HG03196 (cell line): ENCODE measurements at regions not wholly inside any gene's neighbourhood (a gene's known extent, or its start where the extent isn't known, plus 50 kb on each side); places are given as distances from the start of the nearest gene placed in this dataset.
"Not testable (repeated sequence)": the region's sequence is repeated elsewhere in the genome, so short reads cannot be mapped to it uniquely, and the experiment has no call there.

Source experiments
- ATAC-seq: cut with Tn5 transposase; IDR thresholded peaks from one replicate; pipeline ENCODE4 v1.9.1; 2021; ENCODE audit not compliant: unreplicated experiment

DNA sequence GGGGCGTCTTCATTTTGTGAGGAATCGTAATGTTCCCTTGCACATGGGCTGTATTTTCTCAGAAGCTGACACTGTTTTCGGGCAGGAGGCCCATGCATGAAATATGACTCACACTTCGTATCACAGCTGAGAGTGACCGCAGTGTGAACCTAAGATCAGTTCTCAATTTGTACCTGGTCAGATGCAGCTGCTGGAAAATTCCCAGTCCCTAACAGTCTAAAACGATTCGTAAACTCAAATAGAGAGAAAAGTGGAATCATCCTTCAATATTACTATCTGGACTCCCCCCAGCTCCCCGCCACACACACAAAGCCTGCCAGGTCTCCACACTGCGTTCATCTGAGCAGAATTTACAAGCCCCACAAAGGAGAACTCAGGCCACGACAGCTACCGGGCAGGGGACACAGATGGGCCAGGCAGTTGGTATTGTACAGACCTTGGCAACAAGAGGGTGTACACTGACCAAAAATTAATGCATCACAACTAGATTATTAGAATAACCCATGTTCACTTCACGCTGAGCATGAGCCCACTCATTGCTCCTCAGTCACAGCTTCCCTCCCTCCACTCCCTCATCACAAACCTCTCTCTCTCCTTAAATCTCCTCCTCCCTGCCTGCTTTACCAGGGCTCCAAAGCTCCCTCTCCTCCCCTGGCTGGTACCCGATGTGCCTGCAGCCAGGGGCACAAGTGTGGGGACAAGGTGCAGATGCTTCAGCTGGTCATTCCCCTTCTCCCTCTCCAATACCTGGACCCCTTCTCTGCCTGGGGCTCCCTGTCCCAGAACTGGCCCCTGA is 488.4 kb downstream of the PREX1 start:
- no peak for ATAC-seq

DNA sequence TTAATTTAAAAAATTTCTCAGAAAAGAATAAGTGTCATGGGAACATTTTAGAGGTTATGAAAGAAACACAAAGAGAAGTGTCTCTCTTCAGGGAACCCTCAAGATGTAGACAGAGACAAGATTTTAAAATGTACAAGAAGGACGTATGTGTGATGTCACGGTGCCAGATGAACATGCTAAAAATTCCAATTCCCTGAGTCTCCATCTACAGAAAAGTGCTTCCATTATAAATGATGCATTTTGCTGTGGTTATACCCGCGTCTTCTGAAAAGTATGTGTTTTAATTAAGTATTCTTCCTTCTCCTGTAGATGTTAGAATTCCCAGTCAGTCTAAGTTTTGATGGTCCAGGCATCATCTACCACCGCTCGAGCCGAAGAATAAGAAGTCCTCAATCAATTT is 489.1 kb downstream of the PREX1 start:
- ATAC-seq = no peak

DNA sequence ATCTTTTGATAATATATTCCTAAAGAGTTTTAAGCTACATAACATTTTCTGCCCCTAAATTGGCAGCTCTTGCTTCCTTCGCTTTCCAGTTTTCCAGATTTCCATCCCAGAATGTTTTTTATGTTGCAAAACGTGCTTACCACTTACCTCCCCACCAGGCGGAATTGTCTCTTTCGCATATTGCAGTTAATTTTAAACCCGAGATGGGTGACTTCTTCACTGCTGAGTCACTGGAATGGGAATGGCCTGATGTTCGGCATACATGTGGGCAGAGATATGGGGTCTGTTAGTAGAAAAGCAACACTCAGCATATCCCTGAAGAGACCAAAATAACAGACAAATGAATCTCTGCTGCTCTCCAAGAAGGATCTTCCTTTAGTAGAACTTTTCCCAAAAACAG is 491.2 kb downstream of the PREX1 start:
- ATAC-seq = no peak

DNA sequence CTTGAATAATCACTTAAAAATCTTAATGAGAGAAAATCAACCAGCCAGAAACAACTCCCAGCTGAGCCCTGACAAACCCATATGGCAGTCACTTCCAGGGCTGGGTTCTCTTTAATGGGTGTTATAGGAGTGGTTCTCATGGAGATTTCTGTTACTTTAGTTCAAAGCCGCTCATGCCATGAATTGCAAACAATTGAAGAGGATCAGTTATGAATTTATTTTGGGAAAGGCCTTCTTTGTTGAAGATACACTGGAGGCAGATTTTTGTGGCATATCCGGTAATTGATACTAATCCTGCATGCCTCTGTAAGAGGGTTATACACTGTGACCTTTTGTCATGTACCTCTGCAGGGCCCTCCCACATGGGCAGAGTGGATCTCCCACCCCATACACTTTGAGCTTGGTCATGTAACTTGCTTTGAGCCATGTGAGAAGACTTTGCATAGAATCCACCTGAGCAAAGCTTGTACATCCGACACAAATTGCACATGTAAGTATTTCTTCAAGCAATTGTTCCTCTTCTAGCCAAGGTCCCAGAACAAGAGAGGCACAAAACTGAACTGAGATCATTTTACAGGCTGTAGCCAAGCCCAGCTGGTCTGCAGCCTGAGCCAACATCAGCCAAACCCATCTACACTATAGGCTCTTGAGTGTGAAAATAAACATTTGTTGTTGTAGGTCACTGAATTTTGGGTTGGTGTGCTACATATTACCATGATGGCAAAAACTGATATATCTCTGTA is 492.3 kb downstream of the PREX1 start:
- ATAC-seq = no peak

DNA sequence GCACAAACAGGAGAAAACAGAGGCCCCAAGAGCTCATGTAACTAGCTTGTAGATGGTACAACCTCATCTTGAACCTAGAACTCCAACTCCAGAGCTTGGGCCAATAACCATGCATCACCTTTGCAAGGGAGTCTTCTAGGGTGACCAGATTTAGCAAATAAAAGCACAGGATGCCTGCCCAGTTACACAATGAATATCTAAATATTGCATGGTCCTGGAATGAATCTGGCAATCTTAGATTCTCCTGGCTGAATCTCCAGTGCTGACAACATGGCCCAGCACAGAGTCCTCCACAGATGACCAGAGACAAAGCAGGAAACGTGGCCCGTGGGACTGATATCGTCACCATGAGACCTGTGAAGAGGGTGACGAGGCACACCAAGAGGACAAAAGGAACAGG is 494.1 kb downstream of the PREX1 start:
- ATAC-seq = no peak

DNA sequence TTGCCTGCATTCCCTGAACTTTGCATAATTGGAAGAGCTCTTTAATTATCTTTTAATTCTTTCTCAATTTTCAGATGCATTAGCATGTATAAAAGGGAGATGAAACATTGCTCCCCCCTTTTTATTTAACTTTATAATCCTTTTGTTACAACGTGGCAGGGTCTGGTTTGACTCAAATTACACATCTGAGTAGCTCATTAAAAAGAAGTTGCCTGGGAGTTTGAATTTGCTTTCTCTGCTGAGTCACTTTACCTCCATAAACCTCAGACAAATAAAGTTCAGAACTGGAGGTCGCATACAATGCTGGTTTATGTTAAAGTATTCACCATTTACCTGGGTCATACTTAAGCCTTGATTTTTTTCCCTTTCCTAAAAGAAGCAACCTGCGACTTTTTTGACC is 495.2 kb downstream of the PREX1 start:
- no peak for ATAC-seq

DNA sequence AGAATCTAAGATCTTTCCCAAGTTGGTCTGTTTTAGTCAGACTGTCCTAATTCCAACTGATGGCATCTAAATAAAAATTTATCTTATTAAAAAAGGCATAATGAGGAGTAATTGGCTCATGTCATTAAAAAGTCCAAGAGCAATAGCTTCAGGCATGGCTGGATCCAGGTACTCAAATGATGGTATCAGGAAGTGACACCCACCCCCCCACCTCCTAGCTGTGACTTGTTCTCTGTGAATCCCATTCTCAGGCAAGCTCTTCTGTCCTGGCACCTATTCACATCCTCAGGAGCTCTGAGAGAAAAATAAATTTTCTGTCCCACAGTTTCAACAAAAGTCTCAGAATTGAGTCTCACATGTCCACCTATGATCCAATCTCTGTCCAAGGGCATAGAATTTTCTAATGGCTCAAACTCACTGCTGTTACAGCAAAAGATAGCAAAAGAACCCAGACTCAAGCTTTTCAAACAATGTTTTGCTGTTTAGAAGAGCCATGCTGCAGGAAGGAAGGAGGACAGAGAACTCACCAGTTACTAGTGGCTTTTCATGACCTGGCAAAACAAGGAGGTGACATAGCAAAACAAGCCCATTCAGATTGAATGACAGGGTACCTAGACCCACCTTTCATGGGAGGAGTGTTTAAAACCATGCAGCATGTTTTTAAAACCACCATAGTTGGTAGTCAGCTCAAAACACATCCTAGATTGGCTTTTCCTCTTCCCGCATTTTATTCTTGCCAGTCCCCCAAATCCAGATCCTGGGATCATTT is 496.1 kb downstream of the PREX1 start:
- no peak for ATAC-seq

DNA sequence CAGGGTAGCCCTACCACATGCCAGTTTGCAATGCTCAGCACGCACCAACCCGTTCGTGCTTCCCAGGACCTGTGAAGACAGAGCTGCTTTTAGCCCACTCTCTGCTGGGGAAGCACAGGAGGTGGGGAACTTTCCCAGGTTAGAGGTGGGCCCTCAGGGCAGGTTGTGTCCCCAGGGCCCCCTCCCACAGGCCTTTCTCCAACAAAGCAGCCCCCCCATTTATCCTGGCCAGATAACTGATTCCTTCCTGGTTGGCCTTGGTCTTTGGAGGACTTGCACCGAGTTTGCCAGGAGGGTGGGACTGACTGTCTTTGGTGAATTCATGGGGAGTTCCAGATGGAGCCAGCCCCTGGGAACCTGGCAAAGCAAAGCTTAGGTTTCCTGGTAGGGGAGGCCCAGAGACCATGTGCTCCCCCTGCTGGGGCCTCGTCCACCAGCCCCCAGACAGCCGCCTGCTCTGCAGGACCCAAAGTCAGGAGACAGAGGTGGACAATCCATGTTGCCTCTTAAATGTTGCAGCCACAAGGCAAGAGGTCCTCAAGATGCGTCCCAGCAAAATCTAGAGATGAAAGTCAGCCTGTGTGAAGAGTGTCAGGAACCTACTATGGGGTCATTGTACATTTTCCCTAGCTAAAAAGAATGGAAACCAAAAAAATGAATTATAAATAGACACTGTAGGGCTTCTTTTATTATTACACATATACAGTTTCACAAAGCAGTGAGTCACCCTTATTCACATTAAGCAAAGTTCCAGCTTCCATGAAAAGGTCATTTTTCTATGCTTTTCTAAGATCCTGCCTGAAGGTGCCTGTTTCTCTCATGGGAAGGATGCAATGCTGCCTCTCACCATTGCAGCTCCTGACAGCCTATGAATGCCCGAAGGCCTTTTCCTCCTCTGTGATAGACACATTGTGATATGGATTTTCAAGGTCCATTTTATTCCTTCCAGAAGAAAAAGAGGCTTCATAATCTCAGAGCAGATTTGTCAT is 497.8 kb downstream of the PREX1 start:
- ATAC-seq = no peak

DNA sequence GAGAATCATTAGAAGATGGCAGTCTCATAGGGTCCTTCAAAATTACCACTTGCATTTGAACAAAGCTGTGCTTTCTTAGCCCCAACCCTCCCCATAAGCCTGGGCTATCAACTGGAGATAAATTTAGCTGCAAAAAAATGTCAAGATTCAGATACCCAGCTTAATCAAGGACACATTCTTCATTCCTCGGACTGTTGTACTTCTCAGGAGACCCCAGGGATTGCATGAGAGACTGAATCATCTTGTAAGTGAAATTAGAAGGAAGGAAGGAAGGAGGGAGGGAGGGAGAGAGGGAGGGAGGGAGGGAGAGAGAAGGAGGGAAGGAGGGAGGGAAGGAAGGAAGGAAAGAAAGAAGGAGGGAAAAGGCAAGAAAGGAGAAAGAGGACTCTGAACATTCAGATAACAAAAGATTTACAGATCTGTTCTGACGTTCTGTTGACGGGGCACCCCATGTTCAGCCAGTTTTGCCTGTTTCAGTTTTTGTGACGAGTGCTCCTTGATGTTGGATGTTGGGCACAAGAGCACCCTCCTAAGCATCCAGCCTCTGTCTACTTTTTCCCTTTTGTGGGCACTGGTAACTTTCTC is 498.7 kb downstream of the PREX1 start:
- ATAC-seq = no peak

DNA sequence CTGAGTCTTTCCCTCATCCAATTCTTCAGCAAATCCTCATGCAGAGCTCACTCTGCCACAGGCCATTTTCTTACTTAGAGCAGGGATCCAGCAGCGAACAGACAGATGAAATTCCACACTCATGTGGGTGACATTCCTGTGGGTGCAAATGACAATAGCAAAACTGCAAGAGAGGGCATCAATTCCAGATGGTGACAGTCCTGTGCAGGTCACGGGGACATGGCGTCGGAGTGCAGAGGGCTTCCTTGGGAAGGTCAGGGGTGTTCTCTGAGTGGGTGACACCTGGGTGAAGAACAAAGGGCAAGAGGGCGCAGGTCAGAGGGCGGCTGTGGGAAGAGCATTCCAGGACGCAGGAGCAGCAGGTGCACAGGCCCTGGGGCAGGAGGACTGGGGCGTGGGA is 500.0 kb downstream of the PREX1 start:
- ATAC-seq = not testable (repeated sequence)

DNA sequence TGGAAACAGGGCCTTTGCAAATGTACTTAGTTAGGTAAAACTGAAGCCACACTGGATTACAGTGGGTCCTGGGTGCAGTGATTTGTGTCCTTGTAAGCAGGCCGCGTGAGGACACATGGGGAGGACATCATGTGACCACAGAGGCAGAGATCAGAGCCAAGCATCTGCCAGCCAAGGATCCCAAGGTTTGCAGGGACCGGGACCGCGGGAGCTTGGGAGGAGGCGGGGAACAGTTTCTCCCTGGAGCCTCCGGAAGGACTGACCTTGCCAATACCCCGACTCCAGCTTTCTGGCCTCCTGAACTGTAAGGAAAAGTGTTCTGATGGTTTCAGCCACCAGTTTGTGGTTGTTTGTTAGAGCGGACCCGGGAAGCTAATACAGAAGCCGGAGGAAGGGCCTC is 500.9 kb downstream of the PREX1 start:
- ATAC-seq = no peak

DNA sequence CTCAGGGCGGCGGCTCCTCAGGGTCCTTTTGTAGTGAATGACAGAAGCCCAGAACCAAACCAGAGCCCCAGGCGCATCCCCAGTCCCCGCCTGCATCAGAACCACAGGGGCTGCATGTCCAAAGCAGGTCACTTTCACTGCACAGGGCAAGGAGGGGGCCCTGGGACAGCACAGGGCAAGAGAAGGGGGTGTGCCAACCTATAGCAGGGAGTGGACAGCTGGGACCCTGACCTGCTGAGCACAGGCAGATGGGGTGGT is 501.4 kb downstream of the PREX1 start:
- no peak for ATAC-seq

DNA sequence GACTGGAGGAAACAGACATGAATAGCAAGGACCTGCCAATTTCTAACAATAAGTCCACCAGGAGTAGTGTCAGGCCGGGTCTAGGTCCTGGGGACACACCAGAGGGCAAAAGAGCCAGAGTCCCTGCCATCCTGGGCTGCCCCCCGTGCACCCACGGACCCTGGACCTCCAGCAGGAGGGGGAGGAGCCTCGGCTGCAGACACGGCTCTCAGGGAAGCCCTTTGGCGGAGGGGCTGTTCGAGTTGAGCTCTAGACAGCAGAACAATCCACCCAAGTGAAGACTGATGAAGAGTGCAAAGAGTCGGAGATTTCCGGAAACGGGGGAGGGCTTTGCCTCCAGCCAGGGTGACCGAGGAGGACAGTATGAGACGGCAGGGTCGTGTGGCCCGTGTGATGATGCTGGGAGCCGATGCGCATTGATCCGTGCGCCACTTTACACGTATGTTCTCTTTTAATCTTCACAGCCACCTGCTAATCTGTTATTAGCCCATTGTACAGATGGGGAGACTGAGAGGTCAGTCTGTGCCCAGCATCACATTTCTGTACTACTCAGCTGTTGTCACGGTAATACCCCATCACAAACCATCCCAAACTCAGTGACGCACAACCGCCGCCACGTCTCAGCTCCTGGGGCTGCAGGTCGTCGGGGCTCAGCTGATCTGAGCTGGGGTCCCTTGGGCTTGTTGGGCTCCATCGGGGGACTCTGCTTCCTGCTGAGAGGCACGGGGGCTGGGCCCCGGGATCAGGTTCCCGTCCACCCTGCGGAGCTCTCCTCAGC is 502.0 kb downstream of the PREX1 start:
- ATAC-seq = no peak

DNA sequence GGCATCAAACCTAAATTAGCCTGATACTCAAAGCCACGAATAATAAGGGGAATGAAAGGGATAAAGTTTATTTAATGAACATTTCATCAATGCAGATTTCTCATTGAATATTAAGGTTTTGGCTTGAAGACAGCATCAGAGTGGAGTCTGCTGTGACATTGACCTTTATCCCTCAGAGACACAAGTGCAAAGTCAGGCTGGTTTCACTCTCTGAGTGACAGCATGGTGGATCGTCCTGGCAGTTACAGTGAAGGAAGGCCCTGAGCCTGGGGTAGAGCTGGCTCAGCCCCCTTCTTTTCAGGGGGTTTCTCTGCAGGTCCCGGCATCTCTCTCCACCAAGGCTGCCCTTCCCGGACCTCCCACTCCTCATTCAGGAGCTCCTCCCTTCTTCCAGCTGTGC is 503.1 kb downstream of the PREX1 start:
- no peak for ATAC-seq

DNA sequence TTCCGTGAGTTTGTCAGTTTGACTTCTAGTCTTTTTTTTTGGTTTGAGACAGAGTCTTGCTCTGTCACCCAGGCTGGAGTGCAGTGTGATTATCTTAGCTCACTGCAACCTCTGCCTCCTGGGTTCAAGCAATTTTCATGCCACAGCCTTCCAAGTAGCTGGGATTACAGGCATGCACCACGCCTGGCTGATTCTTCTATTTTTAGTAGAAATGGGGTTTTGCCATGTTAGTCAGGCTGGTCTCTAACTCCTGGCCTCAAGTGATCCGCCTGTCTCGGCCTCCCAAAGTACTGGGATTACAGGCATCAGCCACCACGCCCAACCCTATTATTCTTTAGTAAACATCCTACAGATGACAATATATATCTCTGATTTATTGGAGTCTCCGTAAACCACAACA is 506.5 kb downstream of the PREX1 start:
- no peak for ATAC-seq

DNA sequence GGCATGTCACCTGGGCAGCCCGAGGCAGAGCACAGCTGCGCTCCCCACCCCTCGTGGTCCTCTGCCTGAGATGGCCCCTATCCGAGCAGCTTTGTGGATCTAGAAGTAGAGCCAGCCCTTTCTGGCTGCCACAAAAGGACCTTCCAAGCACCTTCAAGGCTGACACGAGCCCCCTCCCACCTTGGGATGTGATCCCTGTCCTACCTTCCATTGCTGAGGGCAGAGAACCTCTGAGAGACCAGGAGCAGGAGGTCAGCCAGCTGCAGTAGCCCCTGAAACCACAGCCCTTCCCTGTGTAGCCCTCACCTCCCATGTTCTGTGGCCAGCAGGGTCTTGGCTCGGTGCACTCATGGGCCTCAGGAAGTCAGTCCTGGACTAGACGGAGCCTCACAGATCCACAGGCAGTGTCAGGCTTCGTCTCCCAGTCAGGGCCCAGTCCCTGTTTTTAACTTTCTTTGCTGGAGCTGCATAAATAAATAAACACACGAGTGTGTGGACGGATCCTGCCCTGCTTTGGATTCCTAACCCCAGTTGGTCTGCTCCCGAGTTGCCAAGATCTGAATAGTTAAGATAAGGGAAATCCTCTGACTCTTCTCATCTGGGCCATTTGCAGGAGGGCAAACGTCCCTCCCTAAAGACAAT is 507.7 kb downstream of the PREX1 start:
- no peak for ATAC-seq

DNA sequence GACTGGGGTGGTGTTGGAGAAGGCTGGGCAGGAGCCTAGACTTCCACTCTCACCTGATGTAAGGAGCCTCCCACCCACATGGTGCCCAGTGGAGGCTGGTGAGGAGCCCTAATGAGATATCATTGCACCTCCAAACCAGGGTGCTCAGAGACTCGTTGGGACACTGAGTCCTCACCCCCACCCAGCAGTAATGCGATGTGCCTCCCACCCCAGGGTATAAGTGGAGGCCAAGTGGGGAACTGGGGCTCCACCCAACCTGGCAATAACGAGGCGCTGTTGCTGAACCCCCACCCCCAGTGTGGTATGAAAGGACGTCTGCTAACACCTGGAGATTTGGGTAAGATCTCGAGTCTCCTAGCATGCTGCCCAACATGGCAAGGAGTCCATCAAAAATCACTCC is 510.2 kb downstream of the PREX1 start:
- ATAC-seq = no peak

DNA sequence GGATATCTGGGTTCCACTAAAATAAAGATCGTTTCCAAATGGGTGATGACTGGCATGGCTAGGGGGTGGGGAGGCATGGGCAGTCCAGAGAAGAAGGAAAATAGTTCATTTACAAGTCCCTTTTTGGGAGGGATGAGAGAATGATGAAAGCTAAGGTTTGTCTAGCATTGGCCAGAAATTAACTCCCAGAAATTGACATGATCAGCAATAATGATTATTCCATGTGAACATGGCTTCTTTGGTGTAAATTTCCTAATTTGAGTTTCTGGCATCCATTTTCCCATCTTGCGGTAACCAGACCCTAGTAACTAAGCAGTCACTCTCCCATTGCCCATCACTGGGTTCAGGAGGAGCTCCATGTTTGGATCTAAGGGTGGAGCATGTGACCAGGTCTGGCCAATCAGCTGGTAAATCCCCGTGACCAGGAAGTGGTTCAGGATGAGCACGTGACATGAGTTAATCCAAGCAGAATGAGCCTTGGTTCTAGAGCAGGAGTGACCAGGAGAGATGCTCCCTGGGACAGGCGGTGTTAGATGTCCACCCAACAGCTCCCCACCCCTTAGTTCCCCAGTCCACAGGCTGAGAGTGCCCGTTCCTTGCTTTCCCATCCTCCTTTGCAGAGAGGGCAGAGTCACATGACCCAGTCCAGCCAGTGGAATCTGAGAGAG is 512.7 kb downstream of the PREX1 start:
- no peak for ATAC-seq

DNA sequence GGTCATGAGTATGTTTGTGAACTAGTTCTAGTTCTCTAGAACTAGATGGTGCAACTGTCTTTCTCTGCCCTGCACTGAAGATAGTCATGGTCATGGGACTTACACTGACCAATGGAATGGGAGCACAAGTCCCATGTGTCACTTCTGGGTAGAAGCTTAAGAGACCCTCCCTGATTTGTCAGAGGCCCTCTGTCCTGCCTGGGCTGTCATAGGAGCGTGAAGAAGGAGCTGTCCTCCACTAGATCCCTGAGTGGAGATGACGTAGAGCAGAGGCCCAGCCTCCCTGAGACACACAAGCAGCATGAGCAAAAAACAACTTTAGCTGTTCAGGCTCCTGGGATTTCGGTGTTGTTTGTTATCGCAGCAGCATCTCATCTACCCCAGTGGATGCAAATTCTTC is 514.5 kb downstream of the PREX1 start:
- ATAC-seq = no peak
